ENCODE measurements at regions not wholly inside any gene's neighbourhood (a gene's known extent, or its start where the extent isn't known, plus 50 kb on each side); places are given as distances from the start of the nearest gene placed in this dataset.

GRCh38 chr5:126198531-126198930 is 224.7 kb upstream of the GRAMD2B start:
- H3K4me3 Mint-ChIP-seq (ENCODE audit: unreplicated experiment) = no peak overlapping the region
- H3K4me1 Mint-ChIP-seq (ENCODE audit: low read depth, unreplicated experiment) = peaks cover 9% of the 10 kb centered on the region
- H3K9me3 Mint-ChIP-seq (ENCODE audit: unreplicated experiment) = peaks cover 7% of the 10 kb centered on the region
- H3K36me3 Mint-ChIP-seq (ENCODE audit: unreplicated experiment) = no peaks in the 10 kb centered on the region
- DNase-seq = no peak
- no peak overlapping the region for H3K27ac Mint-ChIP-seq (ENCODE audit: unreplicated experiment)
- TF ChIP-seq, protein P1, sequence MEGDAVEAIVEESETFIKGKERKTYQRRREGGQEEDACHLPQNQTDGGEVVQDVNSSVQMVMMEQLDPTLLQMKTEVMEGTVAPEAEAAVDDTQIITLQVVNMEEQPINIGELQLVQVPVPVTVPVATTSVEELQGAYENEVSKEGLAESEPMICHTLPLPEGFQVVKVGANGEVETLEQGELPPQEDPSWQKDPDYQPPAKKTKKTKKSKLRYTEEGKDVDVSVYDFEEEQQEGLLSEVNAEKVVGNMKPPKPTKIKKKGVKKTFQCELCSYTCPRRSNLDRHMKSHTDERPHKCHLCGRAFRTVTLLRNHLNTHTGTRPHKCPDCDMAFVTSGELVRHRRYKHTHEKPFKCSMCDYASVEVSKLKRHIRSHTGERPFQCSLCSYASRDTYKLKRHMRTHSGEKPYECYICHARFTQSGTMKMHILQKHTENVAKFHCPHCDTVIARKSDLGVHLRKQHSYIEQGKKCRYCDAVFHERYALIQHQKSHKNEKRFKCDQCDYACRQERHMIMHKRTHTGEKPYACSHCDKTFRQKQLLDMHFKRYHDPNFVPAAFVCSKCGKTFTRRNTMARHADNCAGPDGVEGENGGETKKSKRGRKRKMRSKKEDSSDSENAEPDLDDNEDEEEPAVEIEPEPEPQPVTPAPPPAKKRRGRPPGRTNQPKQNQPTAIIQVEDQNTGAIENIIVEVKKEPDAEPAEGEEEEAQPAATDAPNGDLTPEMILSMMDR (IDR thresholded peaks at IDR 0.05; ENCODE audit: partially characterized antibody, unreplicated experiment) = no peak
- H3K27me3 Mint-ChIP-seq (ENCODE audit: unreplicated experiment) = no peaks in the 10 kb centered on the region

DNA sequence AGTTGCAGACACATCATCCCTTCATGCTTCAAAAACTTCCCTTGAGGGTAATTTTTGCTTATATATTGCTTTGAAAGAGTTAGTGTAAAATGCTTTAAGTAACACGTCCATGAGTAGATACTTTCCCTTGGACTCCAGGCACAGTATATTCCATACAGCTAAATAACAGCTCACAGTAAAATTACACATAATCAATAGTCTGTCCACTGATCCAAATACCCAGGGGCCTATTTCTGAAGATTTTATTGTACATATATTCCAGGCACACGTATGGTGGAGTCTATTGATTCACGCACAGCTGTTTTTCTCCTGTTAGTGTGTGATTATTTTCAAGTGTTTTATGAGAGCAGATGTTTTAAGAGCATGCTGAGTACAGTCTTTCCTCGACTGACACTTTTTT is 223.7 kb upstream of the GRAMD2B start:
- H3K4me3 Mint-ChIP-seq (ENCODE audit: unreplicated experiment) = no peak overlapping the region
- no peaks in the 10 kb centered on the region for H3K27me3 Mint-ChIP-seq (ENCODE audit: unreplicated experiment)
- peak overlapping the region; percentile 15 for H3K27ac Mint-ChIP-seq (ENCODE audit: unreplicated experiment)
- H3K9me3 Mint-ChIP-seq (ENCODE audit: unreplicated experiment) = peaks cover 7% of the 10 kb centered on the region
- TF ChIP-seq, protein P1 (IDR thresholded peaks at IDR 0.05; ENCODE audit: partially characterized antibody, unreplicated experiment) = no peak
- no peak for DNase-seq
- peaks cover 9% of the 10 kb centered on the region for H3K4me1 Mint-ChIP-seq (ENCODE audit: low read depth, unreplicated experiment)
- no peaks in the 10 kb centered on the region for H3K36me3 Mint-ChIP-seq (ENCODE audit: unreplicated experiment)

DNA sequence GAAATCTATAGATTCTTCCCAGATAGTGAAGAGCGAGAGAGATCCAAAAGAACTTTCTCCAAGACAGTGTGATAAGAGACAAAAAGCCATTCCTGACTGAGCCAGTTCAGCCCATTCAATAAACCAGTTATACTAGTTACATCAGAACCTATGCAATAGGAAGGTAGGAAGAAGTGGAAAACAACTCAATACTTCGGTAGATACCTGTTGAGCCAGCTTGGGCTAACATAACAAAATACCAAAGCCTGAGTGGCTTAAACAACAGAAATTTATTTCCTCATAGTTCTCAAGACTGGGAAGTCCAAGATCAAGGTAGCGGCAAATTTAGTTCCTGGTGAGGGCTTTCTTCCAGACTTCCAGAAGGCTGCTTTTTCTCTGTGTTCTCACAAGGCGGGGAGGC is 214.5 kb upstream of the GRAMD2B start:
- Mint-ChIP-seq H3K4me3 (ENCODE audit: unreplicated experiment) (no peak overlapping the region), H3K36me3 (ENCODE audit: unreplicated experiment) (no peaks in the 10 kb centered on the region), H3K4me1 (ENCODE audit: low read depth, unreplicated experiment) (no peaks in the 10 kb centered on the region), H3K27ac (ENCODE audit: unreplicated experiment) (no peak overlapping the region), H3K9me3 (ENCODE audit: unreplicated experiment) (peaks cover 2% of the 10 kb centered on the region), H3K27me3 (ENCODE audit: unreplicated experiment) (no peaks in the 10 kb centered on the region)
- TF ChIP-seq, protein P1 (IDR thresholded peaks at IDR 0.05; ENCODE audit: partially characterized antibody, unreplicated experiment) = no peak
- DNase-seq = no peak

GRCh38 chr5:126210955-126211354 is 212.3 kb upstream of the GRAMD2B start:
- Mint-ChIP-seq H3K27ac (ENCODE audit: unreplicated experiment) (no peak overlapping the region), H3K4me1 (ENCODE audit: low read depth, unreplicated experiment) (no peaks in the 10 kb centered on the region), H3K4me3 (ENCODE audit: unreplicated experiment) (no peak overlapping the region), H3K9me3 (ENCODE audit: unreplicated experiment) (no peaks in the 10 kb centered on the region), H3K27me3 (ENCODE audit: unreplicated experiment) (no peaks in the 10 kb centered on the region), H3K36me3 (ENCODE audit: unreplicated experiment) (no peaks in the 10 kb centered on the region)
- TF ChIP-seq, protein P1 (IDR thresholded peaks at IDR 0.05; ENCODE audit: partially characterized antibody, unreplicated experiment) = no peak
- DNase-seq = no peak

DNA sequence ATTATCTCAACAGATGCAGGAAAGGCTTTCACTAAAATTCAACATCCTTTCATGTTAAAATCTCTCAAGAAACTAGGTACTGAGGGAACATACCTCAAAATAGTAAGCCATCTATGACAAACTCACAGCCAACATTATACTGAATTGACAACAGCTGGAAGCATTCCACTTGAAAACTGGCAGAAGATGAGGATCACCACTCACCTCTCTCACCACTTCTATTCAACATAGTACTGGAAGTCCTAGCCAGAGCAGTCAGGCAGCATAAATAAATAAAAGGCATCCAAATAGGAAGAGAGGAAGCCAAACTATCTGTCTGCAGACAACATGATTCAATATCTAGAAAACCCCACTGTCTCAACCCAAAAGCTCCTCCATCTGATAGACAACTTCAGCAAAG is 203.6 kb upstream of the GRAMD2B start:
- DNase-seq = no peak
- no peaks in the 10 kb centered on the region for H3K36me3 Mint-ChIP-seq (ENCODE audit: unreplicated experiment)
- no peaks in the 10 kb centered on the region for H3K27me3 Mint-ChIP-seq (ENCODE audit: unreplicated experiment)
- H3K4me3 Mint-ChIP-seq (ENCODE audit: unreplicated experiment) = no peak overlapping the region
- H3K27ac Mint-ChIP-seq (ENCODE audit: unreplicated experiment) = no peak overlapping the region
- peaks cover 6% of the 10 kb centered on the region for H3K9me3 Mint-ChIP-seq (ENCODE audit: unreplicated experiment)
- TF ChIP-seq, protein P1 (IDR thresholded peaks at IDR 0.05; ENCODE audit: partially characterized antibody, unreplicated experiment) = no peak
- H3K4me1 Mint-ChIP-seq (ENCODE audit: low read depth, unreplicated experiment) = no peaks in the 10 kb centered on the region

Data from glutamatergic neuron (in vitro differentiated cells).